ENCODE measurements at regions not wholly inside any gene's neighbourhood (a gene's known extent, or its start where the extent isn't known, plus 50 kb on each side); places are given as distances from the start of the nearest gene placed in this dataset.

GRCh38 chr12:87518481-87518880, 510.7 kb downstream of the C12orf50 start:
- DNase-seq (ENCODE audit: low spot score): no peak
- Mint-ChIP-seq H3K27me3 (ENCODE audit: insufficient read depth, low read depth) (no peaks in the 10 kb centered on the region), H3K4me3 (no peak overlapping the region), H3K4me1 (peaks cover 13% of the 10 kb centered on the region), H3K36me3 (no peaks in the 10 kb centered on the region), H3K9me3 (no peaks in the 10 kb centered on the region), H3K27ac (no peak overlapping the region)
- Histone ChIP-seq H2AFZ (replicated peaks) (no peak overlapping the region), H3F3A (ENCODE audit: low read depth) (no peaks in the 10 kb centered on the region), H3K27me3 (no peaks in the 10 kb centered on the region), H3K36me3 (no peaks in the 10 kb centered on the region), H3K4me2 (no peak overlapping the region), H3K9ac (no peak overlapping the region), H4K20me1 (ENCODE audit: low read depth) (no peaks in the 10 kb centered on the region), H3K9me3 (ENCODE audit: low read depth) (no peaks in the 10 kb centered on the region), H3K79me2 (ENCODE audit: low read depth) (no peaks in the 10 kb centered on the region), H3K4me1 (no peaks in the 10 kb centered on the region), H3K4me3 (no peak overlapping the region), H3K27ac (no peak overlapping the region)
- TF ChIP-seq EZH2phosphoT487 (IDR thresholded peaks at IDR 0.05) (no peak), CTCF (IDR thresholded peaks at IDR 0.05) (no peak), EZH2 (IDR thresholded peaks at IDR 0.05) (no peak)

- Histone ChIP-seq H3F3A (ENCODE audit: low read depth) (no peaks in the 10 kb centered on the region), H3K27ac (no peak overlapping the region), H3K4me2 (no peak overlapping the region), H3K9ac (no peak overlapping the region), H3K27me3 (no peaks in the 10 kb centered on the region), H3K4me3 (no peak overlapping the region), H3K4me1 (no peaks in the 10 kb centered on the region), H3K9me3 (ENCODE audit: low read depth) (no peaks in the 10 kb centered on the region), H3K36me3 (no peaks in the 10 kb centered on the region), H3K79me2 (ENCODE audit: low read depth) (no peaks in the 10 kb centered on the region), H4K20me1 (ENCODE audit: low read depth) (no peaks in the 10 kb centered on the region), H2AFZ (replicated peaks) (no peak overlapping the region)
- DNase-seq (ENCODE audit: low spot score): no peak
- peaks cover 15% of the 10 kb centered on the region for H3K4me1 Mint-ChIP-seq
- no peaks in the 10 kb centered on the region for H3K36me3 Mint-ChIP-seq
- H3K9me3 Mint-ChIP-seq: no peaks in the 10 kb centered on the region
- no peak for TF ChIP-seq CTCF (IDR thresholded peaks at IDR 0.05)
- TF ChIP-seq EZH2phosphoT487 (IDR thresholded peaks at IDR 0.05): no peak
- no peak for TF ChIP-seq EZH2 (IDR thresholded peaks at IDR 0.05)
- H3K4me3 Mint-ChIP-seq: no peak overlapping the region
- H3K27me3 Mint-ChIP-seq (ENCODE audit: insufficient read depth, low read depth): no peaks in the 10 kb centered on the region
- no peak overlapping the region for H3K27ac Mint-ChIP-seq
These were observed 511.2 kb downstream of the C12orf50 start for GRCh38 chr12:87518036-87518435.

- no peaks in the 10 kb centered on the region for H3K36me3 ChIP-seq
- no peak overlapping the region for H3K9ac ChIP-seq
- no peaks in the 10 kb centered on the region for H3K4me1 ChIP-seq
- H3K4me2 ChIP-seq: no peak overlapping the region
- H2AFZ ChIP-seq (replicated peaks): no peak overlapping the region
- H3K4me3 ChIP-seq: no peak overlapping the region
- no peak for DNase-seq (ENCODE audit: low spot score)
- no peaks in the 10 kb centered on the region for H3K27me3 ChIP-seq
- TF ChIP-seq CTCF (IDR thresholded peaks at IDR 0.05): no peak
- TF ChIP-seq EZH2phosphoT487 (IDR thresholded peaks at IDR 0.05): no peak
- TF ChIP-seq EZH2 (IDR thresholded peaks at IDR 0.05): no peak
- H3F3A ChIP-seq (ENCODE audit: low read depth): no peaks in the 10 kb centered on the region
- no peaks in the 10 kb centered on the region for H3K9me3 ChIP-seq (ENCODE audit: low read depth)
- Mint-ChIP-seq H3K9me3 (no peaks in the 10 kb centered on the region), H3K27me3 (ENCODE audit: insufficient read depth, low read depth) (no peaks in the 10 kb centered on the region), H3K36me3 (no peaks in the 10 kb centered on the region), H3K4me3 (no peak overlapping the region), H3K4me1 (peaks cover 15% of the 10 kb centered on the region), H3K27ac (peak overlapping the region; percentile 78)
- no peak overlapping the region for H3K27ac ChIP-seq
- no peaks in the 10 kb centered on the region for H4K20me1 ChIP-seq (ENCODE audit: low read depth)
- no peaks in the 10 kb centered on the region for H3K79me2 ChIP-seq (ENCODE audit: low read depth)
These were observed 515.5 kb downstream of the C12orf50 start for GRCh38 chr12:87513536-87514280.
